H1 (cell line): ENCODE measurements at regions not wholly inside any gene's neighbourhood (a gene's known extent, or its start where the extent isn't known, plus 50 kb on each side); places are given as distances from the start of the nearest gene placed in this dataset.

ENCODE experiments used
- CREB1 ChIP-seq: IDR thresholded peaks from 2 replicates; pipeline ENCODE4 v1.6.1; 2012; ENCODE audit warnings: inconsistent platforms
- PHF8 ChIP-seq: fragments of 200-600 bp; sonication (generic); conservative IDR thresholded peaks from 2 replicates; pipeline ENCODE4 v1.7.1; 2012; ENCODE audit warnings: low read depth, mild to moderate bottlenecking, inconsistent platforms, low read length, moderate library complexity
- SP4 ChIP-seq: IDR thresholded peaks from 2 replicates; pipeline ENCODE4 v1.6.1; 2012; ENCODE audit warnings: low read length, inconsistent platforms
- TF ChIP-seq, protein P1 (sequence below): IDR thresholded peaks from 2 replicates; pipeline ENCODE4 v1.6.1; 2012; ENCODE audit warnings: low read length, inconsistent platforms

DNA sequence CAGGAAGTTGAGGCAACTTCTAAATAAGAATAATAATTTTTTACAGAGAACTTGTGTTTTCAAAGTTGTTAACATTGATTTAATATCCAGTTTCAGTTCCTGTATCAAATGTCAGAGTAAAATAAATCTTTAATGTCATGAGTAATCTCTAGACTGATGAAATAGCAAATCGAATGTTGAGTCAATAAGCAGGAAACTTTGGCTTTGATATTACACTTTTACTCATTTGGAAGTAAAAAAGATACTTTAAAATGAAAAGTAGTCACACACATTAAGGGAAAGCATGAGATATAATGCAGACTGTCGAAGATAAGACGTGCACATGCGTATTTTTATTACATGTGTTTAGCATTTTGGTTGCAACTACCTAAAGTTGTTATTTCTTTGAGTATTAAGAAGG, 78.2 kb upstream of the PTGDR start (continued):
- no peak for TF ChIP-seq SP4
- TF ChIP-seq PHF8 = no peak
- TF ChIP-seq CREB1 = no peak
- TF ChIP-seq, protein P1, sequence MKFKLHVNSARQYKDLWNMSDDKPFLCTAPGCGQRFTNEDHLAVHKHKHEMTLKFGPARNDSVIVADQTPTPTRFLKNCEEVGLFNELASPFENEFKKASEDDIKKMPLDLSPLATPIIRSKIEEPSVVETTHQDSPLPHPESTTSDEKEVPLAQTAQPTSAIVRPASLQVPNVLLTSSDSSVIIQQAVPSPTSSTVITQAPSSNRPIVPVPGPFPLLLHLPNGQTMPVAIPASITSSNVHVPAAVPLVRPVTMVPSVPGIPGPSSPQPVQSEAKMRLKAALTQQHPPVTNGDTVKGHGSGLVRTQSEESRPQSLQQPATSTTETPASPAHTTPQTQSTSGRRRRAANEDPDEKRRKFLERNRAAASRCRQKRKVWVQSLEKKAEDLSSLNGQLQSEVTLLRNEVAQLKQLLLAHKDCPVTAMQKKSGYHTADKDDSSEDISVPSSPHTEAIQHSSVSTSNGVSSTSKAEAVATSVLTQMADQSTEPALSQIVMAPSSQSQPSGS = no peak
- TF ChIP-seq, all 59 proteins: peak for 0
